GM21390 (cell line): ENCODE measurements at regions not wholly inside any gene's neighbourhood (a gene's known extent, or its start where the extent isn't known, plus 50 kb on each side); places are given as distances from the start of the nearest gene placed in this dataset.

Experiments
- ATAC-seq: cut with Tn5 transposase; IDR thresholded peaks from one replicate; pipeline ENCODE4 v1.9.1; 2021; ENCODE audit not compliant: unreplicated experiment

- no peak for ATAC-seq
Measured at GRCh38 chr6:19032591-19033295, 645.6 kb downstream of the RNF144B start.

- ATAC-seq: no peak
Measured at GRCh38 chr6:19033683-19034082, 646.5 kb downstream of the RNF144B start.

GRCh38 chr6:19034986-19035385 is 647.8 kb downstream of the RNF144B start:
- ATAC-seq: no peak

- no peak for ATAC-seq
Measured at GRCh38 chr6:19035461-19036195, 648.5 kb downstream of the RNF144B start.

- ATAC-seq: no peak
Measured at GRCh38 chr6:19036196-19036555, 649.0 kb downstream of the RNF144B start.

GRCh38 chr6:19037607-19038006 is 650.5 kb downstream of the RNF144B start:
- ATAC-seq: no peak

GRCh38 chr6:19039287-19039686 is 652.1 kb downstream of the RNF144B start:
- no peak for ATAC-seq

- no peak for ATAC-seq
Measured at GRCh38 chr6:19041906-19042305, 654.8 kb downstream of the RNF144B start.

- no peak for ATAC-seq
Measured at GRCh38 chr6:19042420-19042819, 655.3 kb downstream of the RNF144B start.

GRCh38 chr6:19050765-19051164 is 663.6 kb downstream of the RNF144B start:
- no peak for ATAC-seq

- no peak for ATAC-seq
Measured at GRCh38 chr6:19052219-19052618, 665.1 kb downstream of the RNF144B start.

GRCh38 chr6:19059102-19059501 is 672.0 kb downstream of the RNF144B start:
- ATAC-seq: no peak

GRCh38 chr6:19067165-19067564 is 680.0 kb downstream of the RNF144B start:
- ATAC-seq: no peak

- no peak for ATAC-seq
Measured at GRCh38 chr6:19070520-19070919, 683.4 kb downstream of the RNF144B start.

GRCh38 chr6:19083801-19084200 is 696.7 kb downstream of the RNF144B start:
- no peak for ATAC-seq

- no peak for ATAC-seq
Measured at GRCh38 chr6:19086480-19086879, 699.3 kb downstream of the RNF144B start.

GRCh38 chr6:19087296-19087695 is 700.1 kb downstream of the RNF144B start:
- ATAC-seq: no peak

- ATAC-seq: no peak
Measured at GRCh38 chr6:19087897-19088296, 700.7 kb downstream of the RNF144B start.

- ATAC-seq: no peak
Measured at GRCh38 chr6:19100752-19101151, 713.6 kb downstream of the RNF144B start.

GRCh38 chr6:19102936-19103335 is 715.8 kb downstream of the RNF144B start:
- ATAC-seq: no peak

GRCh38 chr6:19107468-19107867 is 720.3 kb downstream of the RNF144B start:
- ATAC-seq: no peak

- ATAC-seq: no peak
Measured at GRCh38 chr6:19121521-19121920, 715.6 kb upstream of the ID4 start.

- ATAC-seq: no peak
Measured at GRCh38 chr6:19127081-19127480, 710.1 kb upstream of the ID4 start.
